ENCODE measurements at regions not wholly inside any gene's neighbourhood (a gene's known extent, or its start where the extent isn't known, plus 50 kb on each side); places are given as distances from the start of the nearest gene placed in this dataset.

DNA sequence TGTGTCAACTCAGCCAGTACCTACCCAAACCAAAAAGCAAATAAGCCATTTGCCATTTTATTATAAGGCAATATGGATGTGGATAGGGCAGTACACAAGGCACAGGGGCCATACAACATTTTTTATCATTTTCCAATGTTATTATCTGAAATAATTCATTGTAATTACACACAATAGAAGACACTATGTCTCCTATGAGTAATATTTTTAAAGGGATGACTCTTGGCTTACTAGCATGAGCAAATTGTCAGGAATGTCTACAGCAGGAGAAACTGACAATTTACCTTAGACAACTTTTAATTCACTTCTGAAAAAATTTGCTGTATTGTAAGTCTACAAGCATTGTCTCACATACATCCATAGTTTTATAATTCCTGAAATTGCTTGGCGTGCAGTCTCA, 1193.9 kb upstream of the CELF4 start:
- TF ChIP-seq, protein P1, sequence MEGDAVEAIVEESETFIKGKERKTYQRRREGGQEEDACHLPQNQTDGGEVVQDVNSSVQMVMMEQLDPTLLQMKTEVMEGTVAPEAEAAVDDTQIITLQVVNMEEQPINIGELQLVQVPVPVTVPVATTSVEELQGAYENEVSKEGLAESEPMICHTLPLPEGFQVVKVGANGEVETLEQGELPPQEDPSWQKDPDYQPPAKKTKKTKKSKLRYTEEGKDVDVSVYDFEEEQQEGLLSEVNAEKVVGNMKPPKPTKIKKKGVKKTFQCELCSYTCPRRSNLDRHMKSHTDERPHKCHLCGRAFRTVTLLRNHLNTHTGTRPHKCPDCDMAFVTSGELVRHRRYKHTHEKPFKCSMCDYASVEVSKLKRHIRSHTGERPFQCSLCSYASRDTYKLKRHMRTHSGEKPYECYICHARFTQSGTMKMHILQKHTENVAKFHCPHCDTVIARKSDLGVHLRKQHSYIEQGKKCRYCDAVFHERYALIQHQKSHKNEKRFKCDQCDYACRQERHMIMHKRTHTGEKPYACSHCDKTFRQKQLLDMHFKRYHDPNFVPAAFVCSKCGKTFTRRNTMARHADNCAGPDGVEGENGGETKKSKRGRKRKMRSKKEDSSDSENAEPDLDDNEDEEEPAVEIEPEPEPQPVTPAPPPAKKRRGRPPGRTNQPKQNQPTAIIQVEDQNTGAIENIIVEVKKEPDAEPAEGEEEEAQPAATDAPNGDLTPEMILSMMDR (IDR thresholded peaks at IDR 0.05), result no peak
- TF ChIP-seq POLR2A (IDR thresholded peaks at IDR 0.05) (no peak), POLR2AphosphoS5 (IDR thresholded peaks at IDR 0.05) (no peak), EP300 (IDR thresholded peaks at IDR 0.05) (no peak)
